HG03039 (cell line): ENCODE measurements at regions not wholly inside any gene's neighbourhood (a gene's known extent, or its start where the extent isn't known, plus 50 kb on each side); places are given as distances from the start of the nearest gene placed in this dataset.
"Not testable (repeated sequence)": the region's sequence is repeated elsewhere in the genome, so short reads cannot be mapped to it uniquely, and the experiment has no call there.

ENCODE experiments used
- ATAC-seq: cut with Tn5 transposase; IDR thresholded peaks from one replicate; pipeline ENCODE4 v1.9.1; 2021; ENCODE audit warnings: mild to moderate bottlenecking, moderate library complexity; ENCODE audit not compliant: unreplicated experiment

DNA sequence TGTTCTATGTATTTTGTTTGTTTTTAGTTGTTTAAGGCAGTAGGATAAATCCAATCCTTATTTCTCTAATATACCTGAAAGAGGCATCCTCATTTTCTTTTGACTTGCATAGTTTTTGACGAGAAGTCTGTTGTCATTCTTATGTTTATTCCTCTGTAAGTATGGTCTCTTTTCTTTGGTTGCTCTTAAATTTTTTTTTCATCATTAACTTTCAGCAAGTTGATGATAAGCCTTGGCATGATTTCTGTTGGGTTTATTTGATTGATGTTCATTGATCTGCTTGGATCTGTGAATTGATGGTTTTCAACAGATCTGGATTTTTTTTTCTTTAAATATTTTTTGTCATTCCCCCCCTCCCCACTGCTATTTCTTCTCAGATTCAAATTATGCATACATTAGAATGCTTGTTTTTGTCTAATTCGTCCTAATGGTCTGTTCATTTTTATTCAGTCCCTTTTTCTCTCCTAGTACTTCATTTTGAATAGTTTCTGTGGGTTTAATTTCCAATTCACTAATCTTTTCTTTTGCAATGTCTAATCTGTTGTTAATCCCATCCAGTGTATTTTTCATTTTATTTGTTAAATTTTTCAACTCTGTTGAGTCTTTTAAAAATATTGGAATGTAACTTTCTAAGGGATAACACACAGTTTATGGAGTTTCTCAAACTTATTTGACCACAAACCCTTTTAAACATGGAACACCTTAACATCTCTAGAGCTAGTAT is 495.9 kb downstream of the CSNK1G3 start:
- ATAC-seq = no peak

DNA sequence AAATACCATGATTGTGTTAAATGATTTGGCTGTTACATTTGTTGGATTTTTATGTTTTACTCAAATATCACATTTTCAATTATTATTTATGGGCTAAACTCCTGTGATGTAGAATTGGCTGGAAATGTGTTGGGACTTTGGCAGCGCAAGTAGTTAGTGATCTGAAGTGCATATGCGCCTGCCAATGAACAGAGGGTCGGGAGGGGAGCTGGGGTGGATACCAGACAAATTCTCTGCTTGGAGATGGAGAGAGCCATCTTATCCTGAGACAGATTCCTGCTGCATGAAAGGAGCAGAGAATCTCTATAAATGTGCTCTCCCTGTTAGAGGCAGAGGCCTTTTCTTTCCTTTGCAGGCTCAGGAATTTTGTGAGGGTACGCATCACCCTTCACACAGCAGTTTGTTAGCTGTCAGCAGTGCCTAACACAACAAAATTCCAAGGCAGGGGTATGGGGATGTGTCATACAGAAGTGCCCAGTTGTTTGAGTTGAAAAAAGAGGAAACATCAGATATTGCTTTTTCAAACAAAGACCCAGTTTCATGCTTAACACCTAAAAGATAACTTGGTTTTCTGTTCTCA is 489.1 kb downstream of the CSNK1G3 start:
- no peak for ATAC-seq

DNA sequence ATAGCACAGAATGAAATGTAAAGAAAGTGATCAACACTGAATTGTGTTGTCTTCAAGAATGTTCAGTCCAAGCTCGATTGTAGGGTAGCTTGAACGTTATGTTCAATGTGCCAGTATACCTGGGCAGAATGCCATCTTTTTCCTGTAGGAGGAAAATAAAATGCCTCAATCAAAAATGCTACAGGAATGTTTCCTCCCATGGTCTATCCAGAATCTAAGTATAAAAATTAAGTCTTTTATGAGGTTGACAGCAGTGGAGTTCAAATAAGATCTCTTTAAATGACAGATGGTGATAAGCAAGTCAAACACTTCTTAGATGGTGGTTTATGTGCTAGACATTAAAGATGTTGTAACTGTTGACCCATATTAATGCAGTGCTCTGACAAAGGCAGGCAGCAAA is 488.6 kb downstream of the CSNK1G3 start:
- no peak for ATAC-seq

DNA sequence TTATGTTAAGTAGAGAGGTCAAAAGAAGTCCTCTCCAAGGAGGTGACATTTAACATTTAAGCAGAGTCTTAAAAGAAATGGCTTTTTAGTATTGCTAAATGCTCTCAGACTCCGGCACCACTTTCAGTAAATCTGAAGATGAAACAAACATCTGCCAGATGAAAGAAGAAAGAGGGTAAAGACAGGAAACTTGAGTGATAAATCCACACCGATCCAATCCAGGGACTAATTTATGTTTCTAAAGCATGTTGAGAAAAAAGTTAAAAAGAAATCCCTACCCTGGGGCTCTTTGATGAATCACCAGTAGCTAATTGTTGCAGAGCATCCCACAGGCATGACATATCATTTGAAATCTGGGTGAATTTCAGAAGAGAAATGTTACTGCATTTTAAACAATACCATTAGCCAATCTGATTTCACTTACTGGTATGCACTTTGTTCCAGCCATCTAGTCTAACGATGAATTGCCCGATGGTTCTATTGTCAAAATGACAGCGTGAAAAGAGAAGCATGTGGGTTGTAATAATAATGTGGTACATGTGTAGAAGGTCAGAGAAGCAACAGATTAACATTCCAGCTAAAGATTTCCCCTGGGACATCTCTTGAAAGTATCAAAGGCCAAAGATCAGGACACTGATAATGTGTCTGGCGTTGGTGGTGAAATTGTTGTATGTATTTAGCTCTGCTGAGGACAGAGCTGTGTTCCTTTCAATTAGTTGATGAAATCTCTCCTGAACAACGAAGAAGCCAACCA is 485.7 kb downstream of the CSNK1G3 start:
- no peak for ATAC-seq

DNA sequence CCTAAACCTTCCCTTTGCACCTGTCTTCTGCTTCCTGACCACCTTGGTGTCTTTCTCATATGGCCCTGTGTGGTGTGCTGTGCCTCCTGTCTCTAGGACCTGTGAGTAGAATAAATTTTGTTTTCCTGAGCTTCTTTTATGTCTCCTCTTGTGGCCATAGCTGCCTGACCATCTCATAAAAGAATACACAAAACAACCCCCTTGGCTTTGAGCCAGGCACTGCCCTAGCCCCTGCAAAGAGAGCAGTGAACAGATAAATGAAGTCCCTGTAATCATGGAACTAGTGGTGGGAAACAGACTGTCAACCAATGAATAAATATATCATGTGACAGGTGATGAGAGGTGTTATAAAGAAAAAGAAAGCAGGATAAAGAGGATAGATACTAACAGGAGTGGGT is 485.1 kb downstream of the CSNK1G3 start:
- no peak for ATAC-seq

DNA sequence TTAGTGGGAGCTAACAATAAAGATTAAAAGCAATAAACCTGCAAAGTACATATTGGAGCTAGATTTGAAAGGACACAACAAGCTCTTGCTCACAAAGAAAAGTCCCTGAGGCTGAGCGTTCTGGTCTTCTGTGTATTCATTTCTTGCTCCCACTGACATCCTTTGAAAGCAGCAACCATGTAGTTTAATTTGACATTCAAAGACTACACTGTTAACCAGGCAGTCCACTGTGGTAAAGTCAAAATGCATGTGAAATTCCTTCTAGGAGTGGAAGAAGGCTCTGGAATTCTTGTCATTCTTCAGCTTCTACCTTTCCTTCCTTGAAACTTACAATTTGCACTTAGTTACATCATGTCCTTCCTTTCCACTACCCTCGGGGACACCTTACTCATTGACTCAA is 480.7 kb downstream of the CSNK1G3 start:
- no peak for ATAC-seq

DNA sequence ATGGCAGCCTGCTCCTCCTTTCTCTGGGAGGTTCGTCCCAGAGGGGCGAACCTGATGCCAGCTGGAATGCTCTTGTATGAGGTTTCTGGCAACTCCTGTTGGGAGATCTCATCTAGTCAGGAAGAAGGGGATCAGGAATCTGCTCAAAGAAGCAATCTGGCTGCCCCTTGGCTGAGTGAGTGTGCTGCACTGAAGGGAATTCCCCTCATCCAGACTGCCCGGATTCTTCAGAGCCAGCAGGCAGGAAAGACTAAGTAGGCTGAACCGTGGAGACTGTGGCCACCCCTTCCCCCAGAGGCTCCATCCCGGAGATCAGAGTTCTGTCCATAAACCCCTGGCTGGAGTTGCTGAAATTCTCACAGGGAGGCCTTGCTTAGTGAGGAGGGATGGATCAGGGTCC is 476.0 kb downstream of the CSNK1G3 start:
- ATAC-seq = no peak

DNA sequence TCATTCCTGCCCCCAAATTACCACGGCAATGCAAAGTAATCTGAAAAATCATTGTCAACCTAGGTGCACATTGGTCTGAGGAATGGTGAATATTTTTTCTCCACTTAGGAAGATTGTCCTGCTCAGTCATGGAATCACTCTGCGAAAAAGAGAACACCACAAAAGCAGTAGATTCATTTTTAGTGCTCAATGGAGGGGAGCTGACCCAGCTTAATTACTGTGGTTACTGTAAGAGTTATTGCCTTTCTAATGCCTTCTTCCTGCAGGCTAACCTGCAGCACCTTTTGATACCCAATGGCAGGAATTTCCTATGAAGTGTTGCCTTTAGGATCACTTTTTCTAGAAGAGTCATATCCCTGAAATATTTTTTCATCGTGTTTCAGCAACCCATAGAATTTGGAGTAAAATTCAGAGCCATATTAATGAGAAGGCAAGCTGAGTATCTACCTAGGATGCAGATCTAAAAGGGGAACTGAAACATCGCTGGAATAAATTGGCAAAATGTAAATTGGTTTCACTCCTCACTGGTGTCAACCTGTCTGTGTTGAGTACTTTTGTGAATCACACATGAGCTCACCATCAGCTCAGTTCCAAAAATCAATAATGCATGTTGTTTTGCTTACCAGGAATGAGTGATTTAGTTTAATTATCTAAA is 464.5 kb downstream of the CSNK1G3 start:
- peak; percentile 70 for ATAC-seq

DNA sequence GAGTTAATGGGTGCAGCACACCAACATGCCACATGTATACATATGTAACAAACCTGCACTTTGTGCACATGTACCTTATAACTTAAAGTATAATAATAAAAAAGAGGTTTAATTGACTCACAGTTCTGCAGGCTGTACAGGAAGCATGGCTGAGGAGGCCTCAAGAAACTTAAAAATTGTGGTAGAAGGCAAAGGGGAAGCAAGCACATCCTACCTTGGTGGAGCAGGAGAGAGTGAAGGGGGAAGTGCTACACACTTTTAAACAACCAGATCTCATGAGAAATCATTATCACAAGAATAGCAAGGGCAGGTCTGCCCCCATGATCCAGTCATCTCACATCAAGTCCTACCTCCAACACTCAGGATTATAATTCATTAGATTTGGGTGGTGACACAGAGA is 463.5 kb downstream of the CSNK1G3 start:
- not testable (repeated sequence) for ATAC-seq

DNA sequence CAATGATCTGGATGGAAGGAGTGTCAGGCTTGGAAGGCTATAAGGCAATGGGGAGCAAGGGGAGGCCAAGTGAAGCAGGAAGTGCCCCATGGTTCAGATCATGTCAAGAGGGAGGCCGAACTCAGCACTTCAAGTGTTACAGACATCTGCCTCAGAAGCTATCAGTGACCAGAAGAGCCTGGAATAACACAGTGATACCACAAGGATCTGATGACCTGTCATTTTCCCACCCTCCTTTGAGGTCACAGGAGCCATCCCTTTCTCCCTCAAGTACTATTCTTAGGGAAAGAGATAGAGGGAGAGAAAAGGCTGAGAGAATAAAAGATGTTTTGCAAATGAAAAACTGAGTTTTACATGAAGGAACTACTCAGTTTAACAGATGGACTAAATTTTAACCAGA is 454.8 kb downstream of the CSNK1G3 start:
- ATAC-seq = no peak

DNA sequence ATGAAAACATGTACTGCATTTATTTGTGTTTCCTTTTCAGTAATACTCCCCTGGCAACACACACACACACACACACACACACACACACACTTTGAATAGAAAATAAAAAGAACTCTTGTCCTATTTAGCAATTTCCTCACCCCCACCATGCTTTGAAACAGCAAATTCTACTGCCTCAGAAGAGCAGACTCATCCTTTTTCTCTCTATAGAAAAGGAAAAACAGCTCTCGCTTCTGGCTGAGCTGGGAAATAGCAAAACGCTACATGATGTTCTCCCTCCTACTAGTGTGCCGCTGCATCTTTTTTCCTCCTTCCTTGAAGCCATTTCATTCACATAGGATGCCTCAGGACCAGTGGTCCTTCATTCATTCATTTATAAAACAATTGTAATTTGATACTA is 453.6 kb downstream of the CSNK1G3 start:
- no peak for ATAC-seq

DNA sequence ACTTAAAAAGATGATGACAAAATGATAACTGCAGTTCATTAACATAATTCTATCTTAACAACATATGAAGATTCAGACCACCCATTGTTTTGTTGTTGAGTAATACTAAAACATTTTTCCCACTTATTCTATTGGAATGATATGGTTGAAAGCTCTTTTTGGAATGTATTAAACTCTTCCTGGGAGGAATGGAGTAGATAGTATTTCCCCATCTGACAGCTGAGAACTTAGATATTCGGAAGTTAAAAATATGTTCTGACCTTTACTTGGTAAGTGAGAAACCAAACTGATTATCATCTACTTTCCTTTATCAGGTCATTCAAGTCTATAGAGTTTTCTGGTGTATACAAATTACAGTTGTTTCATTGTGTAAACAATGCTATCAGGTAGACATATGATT is 452.9 kb downstream of the CSNK1G3 start:
- ATAC-seq = no peak

DNA sequence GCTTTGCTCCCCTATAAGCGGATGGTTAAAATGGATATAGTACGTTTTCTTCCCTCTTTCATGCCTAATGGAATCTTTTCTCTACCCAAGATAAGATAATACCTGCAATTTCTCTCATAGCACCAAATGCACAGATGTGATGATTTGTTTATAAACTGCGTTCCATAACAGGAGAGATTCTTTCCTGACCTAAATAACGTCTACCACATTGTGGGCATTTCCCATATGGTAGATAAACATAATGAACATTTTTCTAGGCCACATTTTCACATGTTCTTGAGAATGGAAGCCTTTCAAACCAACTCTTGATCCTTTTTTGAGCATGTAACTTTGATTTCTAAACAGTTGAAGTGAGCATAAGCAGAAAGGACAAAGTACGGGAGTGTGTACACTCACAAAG is 448.5 kb downstream of the CSNK1G3 start:
- no peak for ATAC-seq

DNA sequence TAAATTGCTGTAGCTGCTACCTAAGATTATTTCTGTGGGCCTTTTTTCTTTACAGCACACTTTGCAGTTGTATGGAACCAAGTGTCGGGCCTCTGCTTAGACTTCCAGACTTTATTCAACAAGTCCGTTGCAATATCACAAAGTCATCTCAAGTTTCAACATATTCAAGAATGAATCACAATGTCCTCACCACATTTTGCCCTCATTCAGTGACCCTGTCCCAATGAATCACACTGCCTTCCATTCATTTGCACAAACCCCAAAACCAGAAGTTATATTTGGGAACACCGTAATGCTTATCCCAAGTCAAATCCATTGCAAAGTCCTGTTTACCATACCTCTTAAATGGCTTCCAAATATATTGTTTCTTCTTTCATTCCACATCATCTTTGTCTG is 439.6 kb downstream of the CSNK1G3 start:
- ATAC-seq = no peak

DNA sequence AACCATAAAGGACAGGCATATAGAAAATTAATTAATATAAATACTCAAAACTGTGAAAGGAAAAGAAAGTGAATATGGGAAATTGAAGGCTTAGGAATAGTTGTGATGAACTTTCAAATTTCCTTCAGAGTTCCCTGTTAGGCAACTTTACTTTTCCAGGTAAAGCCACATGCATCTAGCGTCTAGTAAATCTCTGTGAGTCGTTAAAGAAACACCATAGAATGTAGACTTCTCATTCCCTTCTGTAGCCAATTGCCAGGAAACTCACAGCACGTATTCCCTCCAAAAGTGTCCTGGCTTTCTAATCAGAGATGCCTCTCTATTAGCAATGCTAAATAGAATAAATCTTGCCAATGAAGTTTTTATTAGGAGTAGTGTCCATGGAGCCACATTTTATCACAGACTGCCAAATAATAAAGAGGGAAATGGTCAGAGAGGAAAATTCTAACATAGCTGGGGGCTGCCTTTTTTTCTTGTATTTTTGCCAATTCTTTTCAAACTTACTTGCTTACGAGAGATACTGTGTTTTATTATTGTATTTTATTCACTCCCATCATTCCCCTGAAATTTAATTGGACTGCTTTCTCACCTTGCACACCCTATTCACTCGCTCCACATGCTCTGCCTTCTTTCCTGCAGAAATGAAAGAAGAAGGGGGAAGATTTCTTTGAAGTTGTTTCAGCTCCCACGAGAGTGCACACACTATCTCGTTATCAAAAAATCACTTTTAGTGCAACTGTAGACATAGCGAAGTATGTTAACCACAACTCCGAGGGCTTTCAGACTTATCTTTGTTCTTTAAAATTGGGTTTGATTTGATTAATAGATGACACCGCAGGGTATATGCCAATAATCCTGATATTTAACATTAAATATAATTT is 439.0 kb downstream of the CSNK1G3 start:
- ATAC-seq = no peak

DNA sequence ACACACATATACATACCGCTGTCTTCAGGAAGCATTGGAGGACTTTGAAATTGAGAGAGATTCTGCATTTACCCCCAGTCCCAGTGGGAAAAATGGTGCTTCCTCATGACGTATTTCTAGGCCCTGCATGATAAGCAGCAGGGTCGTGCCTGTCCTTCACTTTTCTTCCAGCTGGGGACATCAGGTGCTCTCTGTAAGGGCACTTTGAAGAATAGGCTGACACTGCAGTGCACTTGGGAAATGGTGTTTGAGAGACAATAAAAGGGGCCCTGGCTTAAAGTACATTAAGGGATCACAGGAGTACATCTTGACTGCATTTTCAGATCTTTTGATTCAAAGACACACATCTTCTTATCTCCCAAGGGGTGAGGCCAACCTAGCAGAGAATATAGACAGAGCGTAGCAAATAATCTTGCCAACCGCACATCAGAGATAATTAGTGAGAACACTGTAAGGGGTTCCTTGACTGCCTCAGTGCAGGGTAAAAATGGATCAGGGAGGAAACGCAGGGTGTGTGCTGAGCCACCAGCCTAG is 437.9 kb downstream of the CSNK1G3 start:
- ATAC-seq = no peak

DNA sequence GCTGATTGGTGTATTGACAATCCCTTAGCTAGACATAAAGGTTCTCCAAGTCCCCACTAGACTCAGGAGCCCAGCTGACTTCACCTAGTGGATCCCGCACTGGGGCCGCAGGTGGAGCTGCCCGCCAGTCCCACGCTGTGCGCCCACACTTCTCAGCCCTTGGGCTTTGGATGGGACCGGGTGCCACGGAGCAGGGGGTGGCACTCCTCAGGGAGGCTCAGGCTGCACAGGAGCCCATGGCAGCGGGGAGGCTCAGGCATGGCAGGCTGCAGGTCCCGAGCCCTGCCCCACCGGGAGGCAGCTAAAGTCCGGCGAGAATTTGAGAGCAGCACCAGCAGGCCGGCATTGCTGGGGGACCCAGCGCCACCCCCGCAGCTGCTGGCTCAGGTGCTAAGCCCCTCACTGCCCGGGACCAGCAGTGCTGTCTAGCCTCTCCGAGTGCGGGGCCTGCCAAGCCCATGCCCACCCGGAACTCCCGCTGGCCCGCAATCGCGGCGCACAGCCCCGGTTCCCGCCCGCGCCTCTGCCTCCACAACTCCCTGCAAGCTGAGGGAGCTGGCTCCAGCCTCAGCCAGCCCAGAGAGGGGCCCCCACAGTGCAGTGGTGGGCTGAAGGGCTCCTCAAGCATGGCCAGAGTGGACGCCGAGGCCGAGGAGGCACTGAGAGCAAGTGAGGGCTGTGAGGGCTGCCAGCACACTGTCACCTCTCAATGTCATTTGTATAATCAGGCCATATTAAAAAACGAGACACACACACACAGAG is 437.2 kb downstream of the CSNK1G3 start:
- ATAC-seq = no peak

DNA sequence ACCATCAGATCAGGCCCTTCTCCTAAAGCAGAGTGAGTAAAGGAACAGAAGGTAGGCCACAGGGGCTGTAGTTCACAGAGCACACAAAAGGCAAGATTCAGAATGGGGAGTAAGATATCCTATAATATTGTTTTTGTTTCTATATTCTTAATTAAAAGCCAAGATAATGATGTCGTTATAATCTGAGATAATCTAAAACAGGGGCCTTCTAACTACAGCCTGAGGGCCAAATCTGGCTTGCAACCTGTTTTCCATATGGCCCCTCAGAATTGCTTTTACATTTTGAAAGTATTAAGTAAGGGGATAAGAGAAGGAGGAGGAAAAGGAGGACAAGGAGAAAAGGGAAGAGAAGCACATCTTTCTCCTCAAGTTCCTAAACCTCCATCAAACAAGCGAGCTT is 435.8 kb downstream of the CSNK1G3 start:
- no peak for ATAC-seq

DNA sequence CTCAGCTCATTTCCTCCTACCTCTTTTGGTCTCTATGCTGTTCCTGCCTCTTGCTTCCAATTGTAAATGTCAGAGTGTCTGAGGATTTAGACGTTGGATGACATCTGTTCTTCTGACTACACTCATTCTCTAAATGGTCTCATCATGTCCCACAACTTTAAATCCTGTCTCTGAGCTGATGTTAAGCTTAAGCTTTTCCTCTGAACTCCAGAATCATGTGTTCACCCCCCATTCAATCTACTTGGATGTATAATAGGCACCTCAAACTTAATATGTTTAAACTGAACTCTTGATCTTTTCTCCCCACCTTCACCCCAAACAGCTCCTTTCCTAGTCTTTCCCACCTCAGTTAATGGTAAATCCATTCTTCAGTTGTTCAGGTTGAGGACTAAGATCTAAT is 433.6 kb downstream of the CSNK1G3 start:
- no peak for ATAC-seq

DNA sequence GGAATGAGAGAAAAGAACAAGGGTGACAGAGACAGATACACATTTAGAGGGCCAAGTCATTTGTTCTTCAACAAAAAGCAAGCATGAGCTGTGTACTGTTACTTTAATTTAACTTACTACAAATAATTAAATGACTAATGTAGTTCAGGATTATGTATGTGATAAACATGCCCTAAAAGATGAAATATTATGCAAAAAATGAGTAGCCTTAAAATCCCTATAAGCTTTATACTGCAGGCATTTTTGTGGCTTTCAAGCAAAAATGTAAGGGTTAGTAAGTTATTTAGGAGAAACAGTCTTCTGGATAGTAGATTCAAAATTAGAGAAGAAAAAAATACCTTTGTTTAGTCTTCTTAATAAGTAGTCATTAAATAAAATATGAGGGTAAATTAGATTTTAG is 431.2 kb downstream of the CSNK1G3 start:
- no peak for ATAC-seq
